ENCODE measurements at regions not wholly inside any gene's neighbourhood (a gene's known extent, or its start where the extent isn't known, plus 50 kb on each side); places are given as distances from the start of the nearest gene placed in this dataset.

- H3K36me3 ChIP-seq: no peaks in the 10 kb centered on the region
- no peak overlapping the region for H3K27ac ChIP-seq
- H3K27me3 ChIP-seq: no peaks in the 10 kb centered on the region
- H3K9me3 ChIP-seq: no peaks in the 10 kb centered on the region
- no peak for DNase-seq (ENCODE audit: extremely low spot score in 2 of 2)
- TF ChIP-seq POLR2AphosphoS5 (IDR thresholded peaks at IDR 0.05; ENCODE audit: insufficient read depth in 1 of 2, low read depth in 1 of 2) (no peak), POLR2A (IDR thresholded peaks at IDR 0.05) (no peak), CTCF (IDR thresholded peaks at IDR 0.05) (no peak)
- no peaks in the 10 kb centered on the region for H3K4me1 ChIP-seq
- intact Hi-C loops (cut with DNase I): no loop called here
- no peak overlapping the region for H3K4me3 ChIP-seq
These were observed 154.6 kb upstream of the COL8A1 start for GRCh38 chr3:99483841-99484240.

- intact Hi-C loops (cut with DNase I): no loop called here
- H3K4me1 ChIP-seq: no peaks in the 10 kb centered on the region
- H3K4me3 ChIP-seq: no peak overlapping the region
- TF ChIP-seq CTCF (IDR thresholded peaks at IDR 0.05) (no peak), POLR2A (IDR thresholded peaks at IDR 0.05) (no peak), POLR2AphosphoS5 (IDR thresholded peaks at IDR 0.05; ENCODE audit: insufficient read depth in 1 of 2, low read depth in 1 of 2) (no peak)
- H3K9me3 ChIP-seq: no peaks in the 10 kb centered on the region
- H3K27ac ChIP-seq: no peak overlapping the region
- H3K36me3 ChIP-seq: no peaks in the 10 kb centered on the region
- DNase-seq (ENCODE audit: extremely low spot score in 2 of 2): no peak
- H3K27me3 ChIP-seq: no peaks in the 10 kb centered on the region
These were observed 156.2 kb upstream of the COL8A1 start for GRCh38 chr3:99482191-99482590.

GRCh38 chr3:99481561-99481960 lies 156.8 kb upstream of the COL8A1 start:
- Histone ChIP-seq H3K4me3 (no peak overlapping the region), H3K4me1 (no peaks in the 10 kb centered on the region), H3K36me3 (no peaks in the 10 kb centered on the region), H3K27ac (no peak overlapping the region), H3K27me3 (no peaks in the 10 kb centered on the region), H3K9me3 (no peaks in the 10 kb centered on the region)
- TF ChIP-seq POLR2AphosphoS5 (IDR thresholded peaks at IDR 0.05; ENCODE audit: insufficient read depth in 1 of 2, low read depth in 1 of 2) (no peak), POLR2A (IDR thresholded peaks at IDR 0.05) (no peak), CTCF (IDR thresholded peaks at IDR 0.05) (no peak)
- intact Hi-C loops (cut with DNase I): no loop called here
- DNase-seq (ENCODE audit: extremely low spot score in 2 of 2): no peak

- Histone ChIP-seq H3K36me3 (no peaks in the 10 kb centered on the region), H3K27me3 (no peaks in the 10 kb centered on the region), H3K9me3 (no peaks in the 10 kb centered on the region), H3K27ac (no peak overlapping the region), H3K4me1 (no peaks in the 10 kb centered on the region), H3K4me3 (no peak overlapping the region)
- DNase-seq (ENCODE audit: extremely low spot score in 2 of 2): no peak
- intact Hi-C loops (cut with DNase I): no loop called here
- TF ChIP-seq CTCF (IDR thresholded peaks at IDR 0.05) (no peak), POLR2A (IDR thresholded peaks at IDR 0.05) (no peak), POLR2AphosphoS5 (IDR thresholded peaks at IDR 0.05; ENCODE audit: insufficient read depth in 1 of 2, low read depth in 1 of 2) (no peak)
These were observed 158.6 kb upstream of the COL8A1 start for GRCh38 chr3:99479768-99480167.

- no peaks in the 10 kb centered on the region for H3K27me3 ChIP-seq
- no peak overlapping the region for H3K4me3 ChIP-seq
- no peak for DNase-seq (ENCODE audit: extremely low spot score in 2 of 2)
- no peak overlapping the region for H3K27ac ChIP-seq
- H3K9me3 ChIP-seq: no peaks in the 10 kb centered on the region
- no peaks in the 10 kb centered on the region for H3K36me3 ChIP-seq
- TF ChIP-seq POLR2AphosphoS5 (IDR thresholded peaks at IDR 0.05; ENCODE audit: insufficient read depth in 1 of 2, low read depth in 1 of 2) (no peak), CTCF (IDR thresholded peaks at IDR 0.05) (no peak), POLR2A (IDR thresholded peaks at IDR 0.05) (no peak)
- intact Hi-C loops (cut with DNase I): no loop called here
- H3K4me1 ChIP-seq: no peaks in the 10 kb centered on the region
These were observed 160.7 kb upstream of the COL8A1 start for GRCh38 chr3:99477650-99478049.
